Natural killer cell (primary cell): ENCODE measurements at regions not wholly inside any gene's neighbourhood (a gene's known extent, or its start where the extent isn't known, plus 50 kb on each side); places are given as distances from the start of the nearest gene placed in this dataset.

Experiments used
- ATAC-seq, 3 donors: fragments of 150-1000 bp in 2 of 3; fragments of 200-7000 bp in 1 of 3; cut with Tn5 transposase; 1 replicate in 1 of 3; 2 replicates in 2 of 3; pipeline ENCODE4 v1.10.0; 2021; ENCODE audit warnings: mild to moderate bottlenecking in 2 of 3, moderate library complexity in 2 of 3
- DNase-seq, 2 donors: peaks; one replicate each; pipeline versions ENCODE4 v3.0.0 to v3.0.0-alpha.2; 2013 to 2021; ENCODE audit warnings: mixed read lengths in 1 of 2
- H3K27ac ChIP-seq: one replicate; pipeline ENCODE4 v1.5.1; 2013; ENCODE audit warnings: mild to moderate bottlenecking, low read length
- H3K27me3 ChIP-seq: one replicate; pipeline ENCODE4 v1.6.1; 2013; ENCODE audit warnings: low read length; ENCODE audit not compliant: control insufficient read depth, insufficient read depth
- H3K36me3 ChIP-seq: one replicate; pipeline ENCODE4 v1.6.1; 2013; ENCODE audit warnings: low read length; ENCODE audit not compliant: control insufficient read depth, insufficient read depth
- H3K4me1 ChIP-seq: one replicate; pipeline ENCODE4 v1.6.1; 2013; ENCODE audit warnings: low read length; ENCODE audit not compliant: control insufficient read depth, insufficient read depth
- H3K4me3 ChIP-seq: one replicate; pipeline ENCODE4 v1.5.1; 2013; ENCODE audit warnings: low read length
- H3K9me3 ChIP-seq: one replicate; pipeline ENCODE4 v1.6.1; 2013; ENCODE audit warnings: low read length; ENCODE audit not compliant: control insufficient read depth, insufficient read depth
- H3K27ac Mint-ChIP-seq, 2 donors: one replicate each; pipeline ENCODE4 v1.8.0; 2022; ENCODE audit warnings: mild to moderate bottlenecking in 2 of 2, mixed read lengths in 2 of 2, moderate library complexity in 1 of 2
- H3K27me3 Mint-ChIP-seq, 2 donors: one replicate each; pipeline ENCODE4 v1.8.0; 2022; ENCODE audit warnings: low read depth in 2 of 2, mixed read lengths in 2 of 2
- H3K36me3 Mint-ChIP-seq: one replicate; pipeline ENCODE4 v1.8.0; 2022; ENCODE audit warnings: mixed read lengths
- H3K4me1 Mint-ChIP-seq, 2 donors: one replicate each; pipeline ENCODE4 v1.8.0; 2022; ENCODE audit warnings: mixed read lengths in 2 of 2
- H3K4me3 Mint-ChIP-seq: one replicate; pipeline ENCODE4 v1.8.0; 2022; ENCODE audit warnings: mild to moderate bottlenecking, moderate library complexity, mixed read lengths
- H3K9me3 Mint-ChIP-seq, 2 donors: one replicate each; pipeline ENCODE4 v1.8.0; 2022; ENCODE audit warnings: mixed read lengths in 2 of 2
- WGBS: methylation state at CpG from one replicate; pipeline ENCODE4 v1.1.7; 2013; ENCODE audit warnings: missing lambda C conversion rate; ENCODE audit not compliant: insufficient coverage; 5-methylcytosine and 5-hydroxymethylcytosine counted together
- intact Hi-C: fragments of 100-400 bp; cut with micrococcal nuclease; formaldehyde crosslinking; loops from one replicate; pipeline ENCODE4 v1.14.2; 2022
- TF ChIP-seq, protein P1 (sequence below): fragments of 200-600 bp; IDR thresholded peaks from one replicate; pipeline ENCODE4 v1.8.0; 2022; ENCODE audit warnings: antibody characterized with exemption

DNA sequence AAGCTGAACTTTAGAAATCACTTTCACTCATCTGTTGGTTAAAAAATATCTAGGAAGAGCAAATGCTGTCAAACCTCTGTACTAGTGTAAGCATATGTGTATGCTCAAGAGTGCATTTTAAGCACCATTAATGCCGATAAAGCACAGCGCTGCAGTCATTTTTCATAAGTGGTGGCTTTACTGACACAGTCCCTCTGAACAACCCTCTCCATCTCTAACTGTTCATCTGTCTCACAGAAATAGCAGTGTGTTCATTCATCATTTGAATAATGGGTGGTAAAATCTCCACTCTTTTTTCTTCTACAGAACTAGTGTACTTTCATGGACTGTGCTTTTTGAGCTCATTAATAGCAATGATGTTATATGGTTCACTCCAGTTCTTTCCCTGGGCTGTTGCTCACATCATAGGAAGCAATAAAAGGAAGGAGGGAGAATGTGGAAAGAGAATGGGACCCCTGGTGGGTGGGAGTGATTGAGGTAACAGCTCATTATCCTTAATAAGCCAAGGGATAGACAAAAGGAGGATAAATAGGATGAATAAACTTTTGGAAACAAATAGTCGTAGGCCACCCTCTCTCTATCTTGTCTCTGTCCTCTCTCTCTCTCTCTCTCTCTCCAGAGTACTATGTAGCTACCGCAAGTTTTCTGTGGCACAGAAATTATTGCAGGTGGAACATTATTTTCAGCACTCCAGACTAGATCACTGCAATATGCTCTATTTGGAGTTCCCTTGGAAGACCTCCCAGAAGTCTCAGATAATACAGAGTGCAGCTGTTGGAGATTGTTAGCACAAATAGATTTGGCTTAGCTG is 117.9 kb upstream of the PRDM9 start:
- no peak overlapping the region for H3K27ac Mint-ChIP-seq
- no peaks in the 10 kb centered on the region for H3K27me3 ChIP-seq
- H3K36me3 Mint-ChIP-seq, result peaks cover 20% of the 10 kb centered on the region
- no peak for ATAC-seq
- 94% methylated on average over 4 of the region's 4 CpGs for WGBS
- H3K4me3 Mint-ChIP-seq, result no peak overlapping the region
- H3K4me3 ChIP-seq, result no peak overlapping the region
- DNase-seq, result no peak
- no peaks in the 10 kb centered on the region for H3K36me3 ChIP-seq
- no peaks in the 10 kb centered on the region for H3K4me1 ChIP-seq
- H3K4me1 Mint-ChIP-seq, result no peaks in the 10 kb centered on the region
- no peaks in the 10 kb centered on the region for H3K27me3 Mint-ChIP-seq
- H3K9me3 ChIP-seq, result peaks cover 3% of the 10 kb centered on the region
- TF ChIP-seq, protein P1, sequence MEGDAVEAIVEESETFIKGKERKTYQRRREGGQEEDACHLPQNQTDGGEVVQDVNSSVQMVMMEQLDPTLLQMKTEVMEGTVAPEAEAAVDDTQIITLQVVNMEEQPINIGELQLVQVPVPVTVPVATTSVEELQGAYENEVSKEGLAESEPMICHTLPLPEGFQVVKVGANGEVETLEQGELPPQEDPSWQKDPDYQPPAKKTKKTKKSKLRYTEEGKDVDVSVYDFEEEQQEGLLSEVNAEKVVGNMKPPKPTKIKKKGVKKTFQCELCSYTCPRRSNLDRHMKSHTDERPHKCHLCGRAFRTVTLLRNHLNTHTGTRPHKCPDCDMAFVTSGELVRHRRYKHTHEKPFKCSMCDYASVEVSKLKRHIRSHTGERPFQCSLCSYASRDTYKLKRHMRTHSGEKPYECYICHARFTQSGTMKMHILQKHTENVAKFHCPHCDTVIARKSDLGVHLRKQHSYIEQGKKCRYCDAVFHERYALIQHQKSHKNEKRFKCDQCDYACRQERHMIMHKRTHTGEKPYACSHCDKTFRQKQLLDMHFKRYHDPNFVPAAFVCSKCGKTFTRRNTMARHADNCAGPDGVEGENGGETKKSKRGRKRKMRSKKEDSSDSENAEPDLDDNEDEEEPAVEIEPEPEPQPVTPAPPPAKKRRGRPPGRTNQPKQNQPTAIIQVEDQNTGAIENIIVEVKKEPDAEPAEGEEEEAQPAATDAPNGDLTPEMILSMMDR, result no peak
- H3K9me3 Mint-ChIP-seq, result peaks cover 19 to 29% of the 10 kb centered on the region in 2 donors
- no peak overlapping the region for H3K27ac ChIP-seq
- intact Hi-C loops, result no loop called here

DNA sequence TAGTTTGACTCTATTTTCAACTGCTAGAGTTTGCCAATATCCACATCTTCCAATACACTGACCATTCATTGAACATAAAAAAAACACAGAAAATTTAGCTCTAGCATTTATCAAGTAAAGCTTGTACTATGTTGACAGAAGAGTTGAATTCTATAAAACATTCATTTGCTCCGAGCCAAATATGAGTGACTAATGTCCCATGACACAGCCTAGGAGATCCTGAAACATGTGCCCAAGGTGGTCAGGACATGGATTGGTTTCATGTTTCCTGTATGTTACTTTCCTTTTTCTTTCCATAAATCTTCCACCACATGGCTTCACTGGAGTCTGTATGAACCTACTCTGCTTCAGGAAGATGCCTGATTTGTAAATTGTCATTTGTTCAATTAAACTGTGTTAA is 122.4 kb upstream of the PRDM9 start:
- no peaks in the 10 kb centered on the region for H3K9me3 ChIP-seq
- no peaks in the 10 kb centered on the region for H3K27me3 ChIP-seq
- H3K4me1 ChIP-seq, result no peaks in the 10 kb centered on the region
- H3K27ac Mint-ChIP-seq, result no peak overlapping the region
- H3K4me1 Mint-ChIP-seq, result no peaks in the 10 kb centered on the region
- H3K4me3 Mint-ChIP-seq, result no peak overlapping the region
- H3K27ac ChIP-seq, result no peak overlapping the region
- H3K36me3 Mint-ChIP-seq, result peaks cover 36% of the 10 kb centered on the region
- no peaks in the 10 kb centered on the region for H3K36me3 ChIP-seq
- ATAC-seq, result no peak
- 100% methylated on average over 1 of the region's 1 CpG for WGBS
- TF ChIP-seq, protein P1, result no peak
- intact Hi-C loops, result no loop called here
- no peak for DNase-seq
- H3K9me3 Mint-ChIP-seq, result peaks cover 20 to 30% of the 10 kb centered on the region in 2 donors
- H3K27me3 Mint-ChIP-seq, result no peaks in the 10 kb centered on the region
- no peak overlapping the region for H3K4me3 ChIP-seq

DNA sequence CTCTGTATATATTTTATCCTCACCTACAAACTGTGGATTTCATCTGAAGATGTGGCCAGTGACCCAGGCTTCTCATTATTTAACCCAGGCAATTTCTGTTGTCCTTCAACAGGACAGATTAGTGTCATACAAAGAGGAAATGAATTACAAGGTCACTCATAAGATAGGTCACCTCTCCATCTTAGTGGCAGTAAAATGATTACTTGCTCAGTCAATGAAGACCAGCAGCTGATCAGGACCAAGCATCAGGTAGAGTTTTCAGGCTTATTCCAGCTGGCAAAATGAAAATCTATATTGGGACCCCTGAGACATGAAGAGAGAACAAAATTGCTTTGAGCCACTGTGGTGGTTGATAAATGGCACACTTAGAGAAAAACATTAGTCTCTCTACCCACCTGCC is 135.2 kb upstream of the PRDM9 start:
- Mint-ChIP-seq H3K9me3 (peaks cover 8 to 22% of the 10 kb centered on the region in 2 donors), H3K27ac (no peak overlapping the region), H3K4me1 (no peaks in the 10 kb centered on the region), H3K27me3 (no peaks in the 10 kb centered on the region), H3K4me3 (no peak overlapping the region), H3K36me3 (peaks cover 5% of the 10 kb centered on the region)
- H3K4me3 ChIP-seq, result no peak overlapping the region
- ATAC-seq (no peak), DNase-seq (no peak)
- intact Hi-C loops, result no loop called here
- H3K27ac ChIP-seq, result no peak overlapping the region
- no peaks in the 10 kb centered on the region for H3K9me3 ChIP-seq
- no peaks in the 10 kb centered on the region for H3K4me1 ChIP-seq
- TF ChIP-seq, protein P1, result no peak
- no peaks in the 10 kb centered on the region for H3K27me3 ChIP-seq
- H3K36me3 ChIP-seq, result no peaks in the 10 kb centered on the region

DNA sequence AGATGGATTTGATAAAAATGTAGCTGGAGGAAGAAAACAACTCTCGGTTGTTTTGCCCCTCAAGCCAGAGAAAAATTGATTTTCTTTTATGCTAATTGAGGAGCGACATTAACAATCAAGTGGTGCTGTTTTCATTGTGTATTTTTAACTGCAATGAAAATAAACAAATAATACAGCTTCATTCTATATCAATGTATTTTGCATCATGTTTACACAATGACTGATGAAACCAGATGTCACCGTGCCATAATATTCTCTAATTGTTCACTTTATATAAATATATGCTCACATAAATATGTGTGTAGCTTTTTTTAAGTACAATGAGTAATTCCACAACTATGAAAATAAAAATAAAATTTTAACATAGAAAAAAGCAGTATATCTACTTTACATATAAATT is 139.0 kb upstream of the PRDM9 start:
- Histone ChIP-seq H3K36me3 (no peaks in the 10 kb centered on the region), H3K9me3 (no peaks in the 10 kb centered on the region), H3K4me1 (no peaks in the 10 kb centered on the region), H3K27ac (no peak overlapping the region), H3K27me3 (no peaks in the 10 kb centered on the region), H3K4me3 (no peak overlapping the region)
- Mint-ChIP-seq H3K36me3 (no peaks in the 10 kb centered on the region), H3K27ac (no peak overlapping the region), H3K4me1 (no peaks in the 10 kb centered on the region), H3K27me3 (no peaks in the 10 kb centered on the region), H3K4me3 (no peak overlapping the region), H3K9me3 (peaks cover 8 to 12% of the 10 kb centered on the region in 2 donors)
- WGBS, result 85% methylated on average over 2 of the region's 3 CpGs
- TF ChIP-seq, protein P1, result no peak
- ATAC-seq (no peak), DNase-seq (no peak)
- intact Hi-C loops, result no loop called here
